ENCODE measurements at regions not wholly inside any gene's neighbourhood (a gene's known extent, or its start where the extent isn't known, plus 50 kb on each side); places are given as distances from the start of the nearest gene placed in this dataset.
"Not testable (repeated sequence)": the region's sequence is repeated elsewhere in the genome, so short reads cannot be mapped to it uniquely, and the experiment has no call there.

DNA sequence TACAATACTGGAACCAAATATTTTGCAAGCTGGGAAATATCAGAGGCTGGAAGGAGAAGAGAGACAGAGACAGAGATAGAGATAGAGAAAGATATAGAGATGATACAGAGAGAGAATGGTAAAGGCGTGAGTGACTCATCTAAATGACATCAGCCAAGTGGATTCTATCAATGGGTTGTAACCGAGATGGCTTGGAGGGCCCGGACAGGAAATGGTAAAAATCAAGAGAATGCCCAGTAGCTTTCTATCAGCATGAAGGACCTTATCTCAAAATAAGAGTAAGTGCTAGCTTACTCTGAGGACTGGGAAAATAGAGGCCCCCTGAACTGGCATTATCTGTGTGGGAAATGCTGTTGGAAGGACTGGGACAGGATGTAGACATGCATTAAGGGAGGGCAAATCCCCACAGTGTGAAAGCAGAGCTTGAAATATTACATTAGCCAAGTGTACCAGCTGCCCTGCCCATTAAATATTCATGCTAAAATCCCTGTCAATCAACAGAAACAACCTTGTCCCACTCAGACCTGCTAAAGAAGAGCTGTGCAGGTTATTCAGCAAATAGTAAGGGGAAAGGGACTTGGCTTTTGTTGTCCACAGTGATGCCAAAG lies 76.6 kb upstream of the ZNF644 start:
- no peak for DNase-seq

DNA sequence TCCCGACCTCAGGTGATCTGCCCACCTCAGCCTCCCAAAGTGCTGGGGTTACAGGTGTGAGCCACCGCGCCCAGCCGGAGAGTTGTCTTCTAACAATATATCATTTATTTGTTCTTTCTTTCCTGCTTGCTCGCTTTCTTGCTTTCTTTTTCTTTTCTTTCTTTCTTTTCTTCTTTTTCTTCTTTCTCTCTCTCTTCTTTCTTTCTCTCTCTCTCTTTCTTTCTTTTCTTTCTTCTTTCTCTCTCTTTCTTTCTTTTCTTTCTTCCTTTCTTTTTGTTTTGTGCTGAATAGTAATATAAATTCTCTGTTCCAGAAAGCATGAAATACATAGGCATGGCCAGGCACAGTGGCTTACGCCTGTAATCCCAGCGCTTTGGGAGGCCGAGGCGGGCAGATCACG lies 73.5 kb upstream of the ZNF644 start:
- DNase-seq: not testable (repeated sequence)

GRCh38 chr1:91092503-91092902 lies 70.7 kb upstream of the ZNF644 start:
- DNase-seq: no peak

GRCh38 chr1:91091812-91092211 lies 70.0 kb upstream of the ZNF644 start:
- no peak for DNase-seq

GRCh38 chr1:91080650-91081049 lies 58.8 kb upstream of the ZNF644 start:
- DNase-seq: no peak

GRCh38 chr1:91078859-91079258 lies 57.0 kb upstream of the ZNF644 start:
- DNase-seq: no peak

- DNase-seq: no peak
Measured at GRCh38 chr1:91076834-91077233, 55.0 kb upstream of the ZNF644 start.

DNA sequence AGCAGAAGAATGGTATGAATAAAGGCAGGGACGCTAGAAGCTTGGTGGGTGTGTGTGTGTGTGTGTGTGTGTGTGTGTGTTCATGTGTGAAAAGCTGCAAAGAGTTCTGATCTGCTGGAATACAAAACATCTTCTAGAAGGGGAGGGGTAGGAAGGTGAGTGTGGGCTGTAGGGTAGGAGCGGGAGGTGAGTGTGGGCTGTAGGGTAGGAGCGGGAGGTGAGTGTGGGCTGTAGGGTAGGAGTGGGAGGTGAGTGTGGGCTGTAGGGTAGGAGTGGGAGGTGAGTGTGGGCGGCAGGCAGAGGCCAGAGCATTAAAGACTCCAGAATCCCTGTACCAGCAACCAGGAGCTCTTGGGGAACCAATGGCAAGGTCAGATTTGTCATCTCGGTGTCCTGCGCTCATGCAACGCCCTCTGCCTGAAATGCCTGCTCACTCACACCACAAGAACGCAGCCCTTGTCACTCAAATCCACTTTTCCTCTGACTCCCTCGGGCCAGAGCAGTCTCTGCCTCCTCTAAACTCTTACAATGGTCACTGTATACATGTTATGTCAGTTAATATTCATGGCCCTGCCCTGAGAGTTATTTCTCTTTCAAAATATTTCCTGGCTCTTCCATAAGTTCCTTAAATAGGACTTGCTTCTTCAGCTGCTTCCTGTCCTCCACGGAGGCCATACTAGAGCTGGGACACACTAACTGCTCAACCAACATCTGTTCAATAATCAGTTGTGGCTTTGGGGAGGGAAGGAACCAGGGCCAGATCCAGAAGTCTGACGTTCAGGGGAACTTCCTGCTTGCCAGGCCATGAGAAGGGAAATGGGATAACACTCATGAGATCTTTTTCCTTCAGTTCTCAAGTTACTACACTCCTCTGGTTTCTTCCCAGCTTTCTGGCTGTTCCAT lies 53.6 kb upstream of the ZNF644 start:
- DNase-seq: no peak

- DNase-seq: no peak
Measured at GRCh38 chr1:91073299-91073698, 51.5 kb upstream of the ZNF644 start.

DNA sequence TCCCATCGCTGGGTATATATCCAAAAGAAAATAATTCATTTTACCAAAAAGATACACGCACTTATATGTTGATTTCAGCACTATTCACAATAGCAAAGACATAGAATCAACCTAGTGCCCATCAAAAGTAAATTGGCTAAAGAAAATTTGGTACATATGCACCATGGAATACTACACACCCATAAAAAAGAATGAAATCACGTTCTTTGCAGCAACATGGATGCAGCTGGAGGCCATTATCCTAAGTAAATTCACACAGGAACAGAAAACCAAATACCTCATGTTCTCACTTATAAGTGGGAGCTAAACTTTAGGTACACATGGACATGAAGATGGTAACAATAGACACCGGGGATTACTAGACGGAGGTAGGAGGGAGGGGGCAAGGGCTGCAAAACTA lies 50.0 kb upstream of the ZNF644 start:
- DNase-seq: no peak

Data from right lung (tissue), 2 donors.